ENCODE measurements at regions not wholly inside any gene's neighbourhood (a gene's known extent, or its start where the extent isn't known, plus 50 kb on each side); places are given as distances from the start of the nearest gene placed in this dataset.
A peak's percentile ranks its signal among the peaks of the same experiment; 100 is the strongest.

DNA sequence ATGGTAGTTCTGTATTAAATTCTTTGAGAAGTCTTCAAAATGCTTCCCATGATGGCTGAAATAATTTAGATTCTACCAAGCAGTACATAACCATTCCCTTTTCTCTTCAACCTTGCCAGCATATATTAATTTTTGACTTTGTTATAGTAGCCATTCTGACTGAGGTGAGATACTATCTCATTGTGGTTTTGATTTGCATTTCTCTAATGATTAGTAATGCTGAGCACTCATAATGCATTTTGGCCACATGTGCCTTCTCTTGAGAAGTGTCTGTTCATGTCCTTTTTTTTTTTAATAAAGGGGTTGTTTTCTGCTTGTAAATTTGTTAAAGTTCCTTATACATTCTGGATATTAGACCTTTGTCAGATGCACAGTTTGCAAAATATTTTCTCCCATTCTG is 173.9 kb downstream of the CALCRL start:
- H3K4me3 ChIP-seq (replicated peaks in 1 of 2; ENCODE audit: low read depth in 2 of 2, low read length in 2 of 2), result no peak overlapping the region
- no peak for DNase-seq (ENCODE audit: low read depth in 2 of 2)
- TF ChIP-seq, protein P1, sequence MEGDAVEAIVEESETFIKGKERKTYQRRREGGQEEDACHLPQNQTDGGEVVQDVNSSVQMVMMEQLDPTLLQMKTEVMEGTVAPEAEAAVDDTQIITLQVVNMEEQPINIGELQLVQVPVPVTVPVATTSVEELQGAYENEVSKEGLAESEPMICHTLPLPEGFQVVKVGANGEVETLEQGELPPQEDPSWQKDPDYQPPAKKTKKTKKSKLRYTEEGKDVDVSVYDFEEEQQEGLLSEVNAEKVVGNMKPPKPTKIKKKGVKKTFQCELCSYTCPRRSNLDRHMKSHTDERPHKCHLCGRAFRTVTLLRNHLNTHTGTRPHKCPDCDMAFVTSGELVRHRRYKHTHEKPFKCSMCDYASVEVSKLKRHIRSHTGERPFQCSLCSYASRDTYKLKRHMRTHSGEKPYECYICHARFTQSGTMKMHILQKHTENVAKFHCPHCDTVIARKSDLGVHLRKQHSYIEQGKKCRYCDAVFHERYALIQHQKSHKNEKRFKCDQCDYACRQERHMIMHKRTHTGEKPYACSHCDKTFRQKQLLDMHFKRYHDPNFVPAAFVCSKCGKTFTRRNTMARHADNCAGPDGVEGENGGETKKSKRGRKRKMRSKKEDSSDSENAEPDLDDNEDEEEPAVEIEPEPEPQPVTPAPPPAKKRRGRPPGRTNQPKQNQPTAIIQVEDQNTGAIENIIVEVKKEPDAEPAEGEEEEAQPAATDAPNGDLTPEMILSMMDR (IDR thresholded peaks at IDR 0.05; ENCODE audit: low read depth, low read length), result no peak

DNA sequence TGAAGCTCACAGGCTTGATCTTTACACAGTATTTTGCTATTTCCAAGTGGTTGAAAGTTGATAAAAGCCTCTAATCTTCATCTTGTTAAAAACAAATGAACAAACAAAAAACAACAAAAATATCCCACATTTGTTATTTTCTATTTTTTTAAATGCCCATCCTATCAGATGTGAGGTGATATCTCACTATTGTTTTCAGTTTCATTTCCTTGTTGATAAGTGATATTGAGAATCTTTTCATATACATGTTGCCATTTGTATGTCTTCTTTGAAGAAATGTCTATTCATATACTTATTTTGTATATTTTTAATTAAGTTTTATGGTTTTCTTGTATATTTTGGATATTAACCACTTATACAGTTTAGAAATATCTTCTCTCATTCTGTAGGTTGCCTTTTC is 175.8 kb downstream of the CALCRL start:
- H3K4me3 ChIP-seq (replicated peaks in 1 of 2; ENCODE audit: low read depth in 2 of 2, low read length in 2 of 2), result no peak overlapping the region
- TF ChIP-seq, protein P1 (IDR thresholded peaks at IDR 0.05; ENCODE audit: low read depth, low read length), result no peak
- DNase-seq (ENCODE audit: low read depth in 2 of 2), result no peak

DNA sequence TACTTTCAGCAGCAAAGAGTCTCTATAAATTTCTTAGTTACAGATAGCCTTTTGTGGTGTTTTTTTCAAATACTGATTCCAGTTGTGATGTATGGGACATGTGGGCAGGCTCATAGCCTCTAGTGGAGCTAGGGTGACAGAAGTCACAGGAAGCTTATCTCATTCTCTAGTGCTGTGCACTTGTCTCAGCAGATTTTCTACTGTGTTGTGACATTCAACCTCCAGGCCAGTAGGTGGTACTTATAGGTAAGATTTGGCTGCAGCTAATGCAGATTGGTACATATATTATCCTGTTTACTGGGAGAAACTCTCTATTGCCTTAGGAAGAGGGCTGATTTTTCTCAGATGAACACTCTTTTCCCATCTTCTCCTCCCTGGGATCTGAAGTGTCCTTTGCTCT is 176.2 kb downstream of the CALCRL start:
- TF ChIP-seq, protein P1 (IDR thresholded peaks at IDR 0.05; ENCODE audit: low read depth, low read length), result no peak
- no peak overlapping the region for H3K4me3 ChIP-seq (replicated peaks in 1 of 2; ENCODE audit: low read depth in 2 of 2, low read length in 2 of 2)
- DNase-seq (ENCODE audit: low read depth in 2 of 2), result no peak

DNA sequence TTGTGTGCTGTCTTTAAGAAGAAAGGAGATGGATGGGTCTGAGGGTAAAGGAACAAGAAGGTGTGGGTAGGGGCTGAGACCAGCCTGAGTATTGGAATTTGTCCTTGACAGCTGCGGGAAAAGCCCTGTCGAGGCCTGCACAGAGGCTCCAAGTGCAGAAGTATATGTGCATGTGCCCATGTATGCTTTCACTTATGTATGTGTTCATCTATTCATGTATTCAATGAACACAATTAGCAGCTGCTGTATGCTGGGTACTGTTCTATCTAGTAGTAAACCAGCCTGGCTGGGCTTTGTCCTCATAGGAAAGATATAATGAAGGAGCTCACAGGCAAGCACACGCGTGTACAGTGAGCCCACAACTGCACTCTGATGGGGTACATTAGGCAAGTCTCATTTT is 181.4 kb downstream of the CALCRL start:
- TF ChIP-seq, protein P1 (IDR thresholded peaks at IDR 0.05; ENCODE audit: low read depth, low read length), result no peak
- no peak for DNase-seq (ENCODE audit: low read depth in 2 of 2)

DNA sequence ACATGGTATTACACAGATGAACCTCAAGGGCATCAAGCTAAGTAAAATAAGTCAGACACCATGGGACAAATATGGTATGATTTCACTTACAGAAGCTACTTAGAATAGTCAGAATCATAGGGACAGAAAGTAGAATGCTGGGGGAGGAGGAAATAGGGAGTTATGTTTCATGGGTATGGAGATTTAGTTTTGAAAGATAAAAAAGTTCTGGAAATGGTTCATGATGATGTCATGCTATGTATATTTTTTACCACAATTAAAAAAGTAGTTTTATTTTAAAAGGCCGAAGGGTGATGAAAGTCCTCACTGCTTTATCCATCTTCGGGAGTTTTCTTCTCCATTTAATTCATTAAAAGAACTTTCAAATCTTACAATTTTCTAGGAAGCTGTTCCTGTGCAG is 181.9 kb downstream of the CALCRL start:
- peak; percentile 9 to 13 for DNase-seq (ENCODE audit: low read depth in 2 of 2)
- TF ChIP-seq, protein P1 (IDR thresholded peaks at IDR 0.05; ENCODE audit: low read depth, low read length), result no peak
- H3K4me3 ChIP-seq (replicated peaks in 1 of 2; ENCODE audit: low read depth in 2 of 2, low read length in 2 of 2), result no peak overlapping the region

More for the DNA sequence above, 181.4 kb downstream of the CALCRL start:
- H3K4me3 ChIP-seq (replicated peaks in 1 of 2; ENCODE audit: low read depth in 2 of 2, low read length in 2 of 2), result no peak overlapping the region

DNA sequence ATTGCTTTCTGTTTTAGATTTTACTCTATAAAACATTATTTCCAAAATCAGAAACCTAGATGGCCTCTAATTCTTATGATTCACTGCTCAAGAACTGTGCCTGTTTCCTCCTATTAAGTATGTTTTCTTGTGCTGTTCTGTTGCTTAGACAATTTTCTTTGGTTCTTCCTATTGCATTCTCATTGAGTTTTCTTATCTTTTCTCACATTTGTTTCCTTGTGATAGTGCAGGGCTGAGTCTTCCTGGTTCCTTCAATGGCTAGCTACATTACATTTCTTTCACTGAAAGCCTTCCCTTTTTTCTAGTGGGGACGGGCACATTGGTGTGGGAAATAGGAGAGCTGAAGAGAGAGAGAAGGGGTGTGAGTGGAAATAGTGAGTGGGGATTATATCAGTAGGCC is 183.4 kb downstream of the CALCRL start:
- peak in 1 of 2 donors; percentile 16 for DNase-seq (ENCODE audit: low read depth in 2 of 2)
- TF ChIP-seq, protein P1 (IDR thresholded peaks at IDR 0.05; ENCODE audit: low read depth, low read length), result no peak
- no peak overlapping the region for H3K4me3 ChIP-seq (replicated peaks in 1 of 2; ENCODE audit: low read depth in 2 of 2, low read length in 2 of 2)

Measured in cardiac fibroblast (primary cell).